GM18505 (cell line): ENCODE measurements at regions not wholly inside any gene's neighbourhood (a gene's known extent, or its start where the extent isn't known, plus 50 kb on each side); places are given as distances from the start of the nearest gene placed in this dataset.

ENCODE experiments used
- ATAC-seq: cut with Tn5 transposase; IDR thresholded peaks from one replicate; pipeline ENCODE4 v1.9.1; 2021; ENCODE audit not compliant: unreplicated experiment
- POLR2A ChIP-seq: IDR thresholded peaks from 4 replicates; pipeline ENCODE4 v1.6.1; 2011; ENCODE audit warnings: borderline replicate concordance; ENCODE audit not compliant: insufficient read depth, insufficient read length; ENCODE audit errors: extremely low read depth

- ATAC-seq = no peak
- no peak for TF ChIP-seq POLR2A
These were observed 505.4 kb upstream of the CLINT1 start for GRCh38 chr5:158364367-158364766.

- no peak for TF ChIP-seq POLR2A
- ATAC-seq = no peak
These were observed 496.0 kb upstream of the CLINT1 start for GRCh38 chr5:158354958-158355357.

- no peak for ATAC-seq
These were observed 492.7 kb upstream of the CLINT1 start for GRCh38 chr5:158351485-158352125.

GRCh38 chr5:158349987-158350386 is 491.0 kb upstream of the CLINT1 start:
- TF ChIP-seq POLR2A = no peak
- no peak for ATAC-seq

More at GRCh38 chr5:158351485-158352125, 492.7 kb upstream of the CLINT1 start:
- TF ChIP-seq POLR2A = no peak

- no peak for TF ChIP-seq POLR2A
- no peak for ATAC-seq
These were observed 485.4 kb upstream of the CLINT1 start for GRCh38 chr5:158344376-158344775.

GRCh38 chr5:158340608-158341007 is 481.7 kb upstream of the CLINT1 start:
- no peak for TF ChIP-seq POLR2A
- ATAC-seq = no peak

- no peak for ATAC-seq
- TF ChIP-seq POLR2A = no peak
These were observed 467.3 kb upstream of the CLINT1 start for GRCh38 chr5:158326256-158326655.

- no peak for ATAC-seq
- no peak for TF ChIP-seq POLR2A
These were observed 465.3 kb upstream of the CLINT1 start for GRCh38 chr5:158324236-158324635.

- no peak for TF ChIP-seq POLR2A
- ATAC-seq = no peak
These were observed 463.7 kb upstream of the CLINT1 start for GRCh38 chr5:158322620-158323019.

- TF ChIP-seq POLR2A = no peak
- ATAC-seq = no peak
These were observed 462.0 kb upstream of the CLINT1 start for GRCh38 chr5:158320934-158321333.

GRCh38 chr5:158320178-158320674 is 461.3 kb upstream of the CLINT1 start:
- no peak for TF ChIP-seq POLR2A
- ATAC-seq = no peak

- no peak for ATAC-seq
- TF ChIP-seq POLR2A = no peak
These were observed 458.6 kb upstream of the CLINT1 start for GRCh38 chr5:158317507-158317906.

GRCh38 chr5:158313733-158314464 is 455.0 kb upstream of the CLINT1 start:
- no peak for TF ChIP-seq POLR2A
- ATAC-seq = no peak

GRCh38 chr5:158313027-158313732 is 454.2 kb upstream of the CLINT1 start:
- no peak for TF ChIP-seq POLR2A
- no peak for ATAC-seq

GRCh38 chr5:158309088-158309807 is 450.3 kb upstream of the CLINT1 start:
- ATAC-seq = no peak
- no peak for TF ChIP-seq POLR2A
